ENCODE measurements at regions not wholly inside any gene's neighbourhood (a gene's known extent, or its start where the extent isn't known, plus 50 kb on each side); places are given as distances from the start of the nearest gene placed in this dataset.
"Not testable (repeated sequence)": the region's sequence is repeated elsewhere in the genome, so short reads cannot be mapped to it uniquely, and the experiment has no call there.

DNA sequence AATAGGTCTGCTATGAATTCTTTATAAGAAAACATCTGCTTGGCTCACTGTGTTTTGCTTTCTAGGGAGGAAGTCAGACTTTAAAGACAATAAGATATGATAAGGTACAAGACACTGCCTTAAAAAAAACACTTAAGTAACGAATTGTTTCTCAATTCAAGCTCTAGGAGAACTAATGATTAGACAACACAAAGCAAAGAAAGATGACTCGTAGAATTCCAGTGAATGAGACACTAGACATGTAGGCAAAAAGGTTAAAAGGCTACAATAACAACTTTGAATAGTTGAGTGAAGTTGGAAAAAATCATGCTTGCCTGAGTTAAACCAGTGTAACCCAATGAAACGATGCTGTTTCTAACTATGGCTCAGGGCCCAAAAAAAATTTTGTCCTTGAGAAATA lies 344.4 kb upstream of the ACTRT1 start:
- TF ChIP-seq, protein P1, sequence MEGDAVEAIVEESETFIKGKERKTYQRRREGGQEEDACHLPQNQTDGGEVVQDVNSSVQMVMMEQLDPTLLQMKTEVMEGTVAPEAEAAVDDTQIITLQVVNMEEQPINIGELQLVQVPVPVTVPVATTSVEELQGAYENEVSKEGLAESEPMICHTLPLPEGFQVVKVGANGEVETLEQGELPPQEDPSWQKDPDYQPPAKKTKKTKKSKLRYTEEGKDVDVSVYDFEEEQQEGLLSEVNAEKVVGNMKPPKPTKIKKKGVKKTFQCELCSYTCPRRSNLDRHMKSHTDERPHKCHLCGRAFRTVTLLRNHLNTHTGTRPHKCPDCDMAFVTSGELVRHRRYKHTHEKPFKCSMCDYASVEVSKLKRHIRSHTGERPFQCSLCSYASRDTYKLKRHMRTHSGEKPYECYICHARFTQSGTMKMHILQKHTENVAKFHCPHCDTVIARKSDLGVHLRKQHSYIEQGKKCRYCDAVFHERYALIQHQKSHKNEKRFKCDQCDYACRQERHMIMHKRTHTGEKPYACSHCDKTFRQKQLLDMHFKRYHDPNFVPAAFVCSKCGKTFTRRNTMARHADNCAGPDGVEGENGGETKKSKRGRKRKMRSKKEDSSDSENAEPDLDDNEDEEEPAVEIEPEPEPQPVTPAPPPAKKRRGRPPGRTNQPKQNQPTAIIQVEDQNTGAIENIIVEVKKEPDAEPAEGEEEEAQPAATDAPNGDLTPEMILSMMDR (conservative IDR thresholded peaks at IDR 0.05; ENCODE audit: low read depth, low read length): no peak
- H3K4me3 ChIP-seq (ENCODE audit: low read depth, low read length): no peak overlapping the region
- DNase-seq (ENCODE audit: low read depth): peak; percentile 33

GRCh38 chrX:128383846-128384245 lies 331.6 kb upstream of the ACTRT1 start:
- not testable (repeated sequence) for H3K4me3 ChIP-seq (ENCODE audit: low read depth, low read length); DNase-seq (ENCODE audit: low read depth)

GRCh38 chrX:128365492-128365891 lies 313.3 kb upstream of the ACTRT1 start:
- TF ChIP-seq, protein P1 (conservative IDR thresholded peaks at IDR 0.05; ENCODE audit: low read depth, low read length): no peak
- no peak overlapping the region for H3K4me3 ChIP-seq (ENCODE audit: low read depth, low read length)
- DNase-seq (ENCODE audit: low read depth): no peak

DNA sequence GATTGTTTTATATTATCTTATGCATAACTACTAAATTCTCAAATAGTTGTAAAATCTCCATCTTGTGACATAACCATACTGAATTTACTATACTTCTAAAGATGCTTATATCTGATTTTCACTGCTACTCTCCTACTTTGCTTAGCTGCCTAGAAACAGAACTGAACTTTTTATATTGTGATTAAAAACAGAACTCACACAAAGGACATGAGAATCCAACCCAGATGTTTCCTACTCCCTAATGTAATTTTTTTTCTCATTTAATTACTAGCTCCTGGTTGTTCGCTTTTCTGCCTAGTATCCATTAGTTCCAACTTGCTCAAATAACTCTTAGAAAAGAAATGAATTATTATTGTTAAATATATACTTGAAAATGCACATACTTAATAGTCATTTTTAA lies 283.5 kb upstream of the ACTRT1 start:
- H3K4me3 ChIP-seq (ENCODE audit: low read depth, low read length): no peak overlapping the region
- TF ChIP-seq, protein P1 (conservative IDR thresholded peaks at IDR 0.05; ENCODE audit: low read depth, low read length): no peak
- no peak for DNase-seq (ENCODE audit: low read depth)

- H3K4me3 ChIP-seq (ENCODE audit: low read depth, low read length): no peak overlapping the region
- DNase-seq (ENCODE audit: low read depth): no peak
- TF ChIP-seq, protein P1 (conservative IDR thresholded peaks at IDR 0.05; ENCODE audit: low read depth, low read length): no peak
Measured at GRCh38 chrX:128334821-128335220, 282.6 kb upstream of the ACTRT1 start.

GRCh38 chrX:128310912-128311311 lies 258.7 kb upstream of the ACTRT1 start:
- TF ChIP-seq, protein P1 (conservative IDR thresholded peaks at IDR 0.05; ENCODE audit: low read depth, low read length): no peak
- no peak for DNase-seq (ENCODE audit: low read depth)
- H3K4me3 ChIP-seq (ENCODE audit: low read depth, low read length): no peak overlapping the region

GRCh38 chrX:128309311-128309710 lies 257.1 kb upstream of the ACTRT1 start:
- TF ChIP-seq, protein P1 (conservative IDR thresholded peaks at IDR 0.05; ENCODE audit: low read depth, low read length): no peak
- no peak for DNase-seq (ENCODE audit: low read depth)

DNA sequence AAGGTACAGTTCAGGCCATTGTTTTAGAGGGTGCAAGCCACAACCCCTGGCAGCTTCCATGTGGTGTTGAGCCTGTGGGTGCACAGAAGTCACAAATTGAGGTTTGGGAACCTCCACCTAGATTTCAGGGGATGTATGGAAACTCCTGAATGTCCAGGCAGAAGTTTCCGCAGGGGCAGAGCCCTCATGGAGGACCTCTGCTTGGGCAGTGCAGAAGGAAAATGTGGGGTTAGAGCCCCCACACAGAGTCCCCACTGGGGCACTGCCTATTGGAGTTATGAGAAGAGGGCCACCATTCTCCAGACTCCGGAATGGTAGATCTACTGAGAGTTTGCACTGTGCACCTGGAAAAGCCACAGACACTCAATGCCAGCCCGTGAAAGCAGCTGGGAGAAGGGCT lies 242.0 kb upstream of the ACTRT1 start:
- TF ChIP-seq, protein P1 (conservative IDR thresholded peaks at IDR 0.05; ENCODE audit: low read depth, low read length): no peak
- DNase-seq (ENCODE audit: low read depth): no peak
- H3K4me3 ChIP-seq (ENCODE audit: low read depth, low read length): no peak overlapping the region

More at GRCh38 chrX:128309311-128309710, 257.1 kb upstream of the ACTRT1 start:
- H3K4me3 ChIP-seq (ENCODE audit: low read depth, low read length): no peak overlapping the region

Data from epithelial cell of proximal tubule (primary cell).